ENCODE measurements at regions not wholly inside any gene's neighbourhood (a gene's known extent, or its start where the extent isn't known, plus 50 kb on each side); places are given as distances from the start of the nearest gene placed in this dataset.
"Not testable (repeated sequence)": the region's sequence is repeated elsewhere in the genome, so short reads cannot be mapped to it uniquely, and the experiment has no call there.

- Mint-ChIP-seq H3K36me3 (ENCODE audit: low read depth) (no peaks in the 10 kb centered on the region), H3K9me3 (no peaks in the 10 kb centered on the region), H3K4me3 (ENCODE audit: low read depth) (no peak overlapping the region), H3K27me3 (ENCODE audit: low read depth) (no peaks in the 10 kb centered on the region), H3K4me1 (ENCODE audit: low read depth) (no peaks in the 10 kb centered on the region), H3K27ac (no peak overlapping the region)
- DNase-seq (ENCODE audit: low spot score), result no peak
- intact Hi-C loops (cut with micrococcal nuclease), result no loop called here
Measured at GRCh38 chr17:70314506-70314905, 145.2 kb downstream of the KCNJ2 start.

- intact Hi-C loops (cut with micrococcal nuclease), result no loop called here
- Mint-ChIP-seq H3K4me1 (ENCODE audit: low read depth) (no peaks in the 10 kb centered on the region), H3K36me3 (ENCODE audit: low read depth) (no peaks in the 10 kb centered on the region), H3K27ac (no peak overlapping the region), H3K27me3 (ENCODE audit: low read depth) (no peaks in the 10 kb centered on the region), H3K4me3 (ENCODE audit: low read depth) (no peak overlapping the region), H3K9me3 (no peaks in the 10 kb centered on the region)
- no peak for DNase-seq (ENCODE audit: low spot score)
Measured at GRCh38 chr17:70317421-70317820, 148.1 kb downstream of the KCNJ2 start.

DNA sequence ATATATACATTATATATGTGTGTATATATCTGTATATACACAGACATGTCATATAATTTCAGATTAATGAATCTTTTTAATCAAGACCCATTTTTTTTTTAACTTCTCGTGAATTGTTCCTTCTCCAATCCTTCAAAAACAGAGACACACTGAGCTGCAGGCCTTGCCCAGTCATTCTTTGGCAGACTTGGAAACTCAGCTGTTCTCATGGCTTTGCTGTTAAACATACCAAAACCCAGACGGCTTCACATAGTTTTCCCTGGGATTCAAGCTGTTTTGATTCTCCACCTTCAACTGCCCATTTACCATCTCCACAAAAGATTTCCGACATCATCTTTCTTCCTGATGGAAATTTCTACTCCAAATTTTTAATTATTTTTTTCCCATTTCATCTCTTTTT lies 148.7 kb downstream of the KCNJ2 start:
- DNase-seq (ENCODE audit: low spot score), result no peak
- H3K27ac Mint-ChIP-seq, result no peak overlapping the region
- no peaks in the 10 kb centered on the region for H3K9me3 Mint-ChIP-seq
- H3K4me3 Mint-ChIP-seq (ENCODE audit: low read depth), result no peak overlapping the region
- no peaks in the 10 kb centered on the region for H3K36me3 Mint-ChIP-seq (ENCODE audit: low read depth)
- H3K4me1 Mint-ChIP-seq (ENCODE audit: low read depth), result no peaks in the 10 kb centered on the region
- intact Hi-C loops (cut with micrococcal nuclease), result no loop called here
- no peaks in the 10 kb centered on the region for H3K27me3 Mint-ChIP-seq (ENCODE audit: low read depth)

- H3K4me3 Mint-ChIP-seq (ENCODE audit: low read depth), result no peak overlapping the region
- no peaks in the 10 kb centered on the region for H3K27me3 Mint-ChIP-seq (ENCODE audit: low read depth)
- H3K4me1 Mint-ChIP-seq (ENCODE audit: low read depth), result no peaks in the 10 kb centered on the region
- no peaks in the 10 kb centered on the region for H3K9me3 Mint-ChIP-seq
- H3K36me3 Mint-ChIP-seq (ENCODE audit: low read depth), result no peaks in the 10 kb centered on the region
- no peak for DNase-seq (ENCODE audit: low spot score)
- intact Hi-C loops (cut with micrococcal nuclease), result no loop called here
- H3K27ac Mint-ChIP-seq, result no peak overlapping the region
Measured at GRCh38 chr17:70319516-70319915, 150.2 kb downstream of the KCNJ2 start.

DNA sequence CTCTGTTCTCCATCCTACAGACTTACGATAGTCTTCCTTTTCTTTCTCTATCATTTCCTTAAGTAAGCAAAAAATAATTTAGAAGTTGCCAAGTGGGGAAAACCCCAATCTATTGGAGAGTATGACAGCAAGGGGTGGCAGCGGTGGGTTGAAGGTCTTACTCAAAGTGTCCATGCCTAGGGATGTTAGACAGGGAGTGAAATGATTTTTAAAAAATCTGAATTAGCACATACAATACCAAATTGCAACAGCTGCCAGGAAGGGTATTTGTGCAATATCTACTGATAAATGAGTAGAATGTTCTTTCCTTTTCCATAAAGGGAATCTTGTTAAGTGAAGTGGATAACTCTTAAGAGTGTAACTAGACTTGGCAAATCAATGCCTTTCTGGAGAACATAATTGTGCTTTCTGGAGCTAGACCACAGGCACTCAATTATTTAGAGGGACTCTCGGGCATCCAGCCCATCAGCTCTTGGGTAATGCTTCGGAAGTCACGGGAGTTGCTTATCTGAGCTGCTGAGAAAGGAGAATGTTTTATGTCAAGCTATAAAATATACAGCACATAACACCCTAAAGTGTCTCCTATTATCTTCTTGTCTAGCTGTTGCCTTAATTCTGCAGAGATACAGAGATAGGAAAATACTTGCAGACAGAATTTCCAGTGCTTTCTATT lies 151.5 kb downstream of the KCNJ2 start:
- no peaks in the 10 kb centered on the region for H3K4me1 Mint-ChIP-seq (ENCODE audit: low read depth)
- no peaks in the 10 kb centered on the region for H3K27me3 Mint-ChIP-seq (ENCODE audit: low read depth)
- intact Hi-C loops (cut with micrococcal nuclease), result no loop called here
- no peak overlapping the region for H3K27ac Mint-ChIP-seq
- no peak for DNase-seq (ENCODE audit: low spot score)
- no peaks in the 10 kb centered on the region for H3K9me3 Mint-ChIP-seq
- no peaks in the 10 kb centered on the region for H3K36me3 Mint-ChIP-seq (ENCODE audit: low read depth)
- no peak overlapping the region for H3K4me3 Mint-ChIP-seq (ENCODE audit: low read depth)

DNA sequence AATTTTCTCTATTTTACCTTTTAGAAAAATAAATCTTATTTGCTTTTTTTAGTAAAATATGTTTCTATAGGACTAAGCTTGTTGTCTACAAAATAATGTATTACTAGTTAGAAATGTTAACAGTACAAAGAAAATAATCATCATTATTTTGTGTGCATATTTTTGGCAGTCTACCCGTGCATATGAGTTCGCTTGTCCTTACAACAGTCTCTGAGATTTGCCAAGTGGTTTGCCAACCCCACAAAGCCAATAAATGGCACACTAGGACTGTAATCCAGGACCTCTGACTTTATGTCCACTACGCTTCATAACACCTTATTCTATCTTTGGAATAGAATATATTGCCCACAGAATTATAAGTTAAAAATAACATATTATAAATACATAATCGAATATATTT lies 152.0 kb downstream of the KCNJ2 start:
- Mint-ChIP-seq H3K27ac (no peak overlapping the region), H3K36me3 (ENCODE audit: low read depth) (no peaks in the 10 kb centered on the region), H3K27me3 (ENCODE audit: low read depth) (no peaks in the 10 kb centered on the region), H3K4me3 (ENCODE audit: low read depth) (no peak overlapping the region), H3K9me3 (no peaks in the 10 kb centered on the region), H3K4me1 (ENCODE audit: low read depth) (no peaks in the 10 kb centered on the region)
- DNase-seq (ENCODE audit: low spot score), result no peak
- intact Hi-C loops (cut with micrococcal nuclease), result no loop called here

DNA sequence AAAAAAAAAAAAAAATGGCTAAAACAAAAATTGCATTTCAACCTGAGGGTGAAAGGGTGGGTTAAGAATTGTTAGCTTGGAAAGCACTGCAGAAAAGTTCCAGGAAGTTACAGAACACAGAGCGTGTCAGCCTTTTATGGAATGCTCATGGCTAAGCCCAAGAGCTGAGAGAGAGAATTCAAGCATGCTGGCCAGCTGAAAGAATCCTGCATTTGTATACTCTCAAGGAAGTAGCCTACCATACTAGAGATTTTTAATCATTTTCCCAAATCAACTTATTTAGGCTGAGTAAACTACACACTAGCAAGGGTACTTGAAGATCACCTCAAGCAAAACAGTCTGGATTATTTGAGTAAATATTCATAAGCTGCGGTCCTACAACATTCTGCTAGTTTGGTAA lies 153.9 kb downstream of the KCNJ2 start:
- DNase-seq (ENCODE audit: low spot score), result no peak
- Mint-ChIP-seq H3K27me3 (ENCODE audit: low read depth) (no peaks in the 10 kb centered on the region), H3K27ac (no peak overlapping the region), H3K36me3 (ENCODE audit: low read depth) (no peaks in the 10 kb centered on the region), H3K9me3 (no peaks in the 10 kb centered on the region), H3K4me3 (ENCODE audit: low read depth) (no peak overlapping the region), H3K4me1 (ENCODE audit: low read depth) (no peaks in the 10 kb centered on the region)
- intact Hi-C loops (cut with micrococcal nuclease), result no loop called here

GRCh38 chr17:70324031-70324430 lies 154.7 kb downstream of the KCNJ2 start:
- DNase-seq (ENCODE audit: low spot score), result no peak
- Mint-ChIP-seq H3K9me3 (no peaks in the 10 kb centered on the region), H3K36me3 (ENCODE audit: low read depth) (no peaks in the 10 kb centered on the region), H3K4me3 (ENCODE audit: low read depth) (no peak overlapping the region), H3K27ac (no peak overlapping the region), H3K27me3 (ENCODE audit: low read depth) (no peaks in the 10 kb centered on the region), H3K4me1 (ENCODE audit: low read depth) (no peaks in the 10 kb centered on the region)
- intact Hi-C loops (cut with micrococcal nuclease), result no loop called here

- H3K9me3 Mint-ChIP-seq, result no peaks in the 10 kb centered on the region
- H3K27me3 Mint-ChIP-seq (ENCODE audit: low read depth), result no peaks in the 10 kb centered on the region
- H3K36me3 Mint-ChIP-seq (ENCODE audit: low read depth), result no peaks in the 10 kb centered on the region
- DNase-seq (ENCODE audit: low spot score), result no peak
- intact Hi-C loops (cut with micrococcal nuclease), result no loop called here
- H3K4me1 Mint-ChIP-seq (ENCODE audit: low read depth), result no peaks in the 10 kb centered on the region
- H3K27ac Mint-ChIP-seq, result no peak overlapping the region
- H3K4me3 Mint-ChIP-seq (ENCODE audit: low read depth), result no peak overlapping the region
Measured at GRCh38 chr17:70327279-70327678, 157.9 kb downstream of the KCNJ2 start.

DNA sequence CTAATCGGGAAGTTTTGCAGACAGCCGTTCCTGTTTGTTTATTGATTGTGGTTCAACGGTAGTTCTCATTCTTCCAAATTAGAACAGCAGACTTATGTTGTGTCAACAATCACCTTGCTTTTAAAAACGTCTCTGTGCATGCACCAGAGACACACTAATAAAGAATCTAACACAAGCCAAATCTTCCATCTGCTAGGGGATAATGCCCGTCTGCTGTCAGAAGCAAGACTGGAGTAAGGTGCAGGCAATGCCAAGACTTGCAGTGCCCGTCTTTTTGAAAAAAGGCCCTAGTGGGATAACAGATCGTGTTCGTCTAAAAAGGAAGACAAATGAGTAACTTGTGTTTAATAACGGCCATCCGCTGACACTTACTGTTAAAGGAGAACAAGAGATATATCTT lies 158.4 kb downstream of the KCNJ2 start:
- Mint-ChIP-seq H3K4me3 (ENCODE audit: low read depth) (no peak overlapping the region), H3K9me3 (no peaks in the 10 kb centered on the region), H3K27me3 (ENCODE audit: low read depth) (no peaks in the 10 kb centered on the region), H3K4me1 (ENCODE audit: low read depth) (no peaks in the 10 kb centered on the region), H3K36me3 (ENCODE audit: low read depth) (no peaks in the 10 kb centered on the region), H3K27ac (no peak overlapping the region)
- intact Hi-C loops (cut with micrococcal nuclease), result no loop called here
- DNase-seq (ENCODE audit: low spot score), result no peak

DNA sequence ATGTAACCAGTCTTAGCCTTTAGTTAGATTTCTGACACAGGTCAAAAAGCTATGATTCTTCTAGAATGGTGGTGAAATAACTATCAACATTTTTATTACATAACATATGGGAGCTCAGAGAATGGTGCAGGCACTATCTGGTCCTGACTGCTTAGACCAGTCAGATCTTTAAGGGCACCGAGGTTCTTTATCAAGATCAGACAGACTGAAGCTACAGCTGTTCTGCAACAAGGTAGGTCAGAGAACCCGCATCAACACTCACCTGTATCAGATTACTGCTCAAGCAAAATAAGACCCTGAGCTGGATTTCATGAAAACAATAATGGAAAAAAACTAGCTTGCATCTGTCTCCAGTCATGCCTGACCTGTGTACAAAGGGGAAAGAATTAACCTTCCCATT lies 160.4 kb downstream of the KCNJ2 start:
- intact Hi-C loops (cut with micrococcal nuclease), result no loop called here
- no peak overlapping the region for H3K4me3 Mint-ChIP-seq (ENCODE audit: low read depth)
- no peaks in the 10 kb centered on the region for H3K4me1 Mint-ChIP-seq (ENCODE audit: low read depth)
- H3K27ac Mint-ChIP-seq, result no peak overlapping the region
- H3K36me3 Mint-ChIP-seq (ENCODE audit: low read depth), result no peaks in the 10 kb centered on the region
- H3K9me3 Mint-ChIP-seq, result no peaks in the 10 kb centered on the region
- H3K27me3 Mint-ChIP-seq (ENCODE audit: low read depth), result no peaks in the 10 kb centered on the region
- no peak for DNase-seq (ENCODE audit: low spot score)

- H3K27me3 Mint-ChIP-seq (ENCODE audit: low read depth), result not testable (repeated sequence)
Measured at GRCh38 chr17:70331066-70331465, 161.7 kb downstream of the KCNJ2 start.

DNA sequence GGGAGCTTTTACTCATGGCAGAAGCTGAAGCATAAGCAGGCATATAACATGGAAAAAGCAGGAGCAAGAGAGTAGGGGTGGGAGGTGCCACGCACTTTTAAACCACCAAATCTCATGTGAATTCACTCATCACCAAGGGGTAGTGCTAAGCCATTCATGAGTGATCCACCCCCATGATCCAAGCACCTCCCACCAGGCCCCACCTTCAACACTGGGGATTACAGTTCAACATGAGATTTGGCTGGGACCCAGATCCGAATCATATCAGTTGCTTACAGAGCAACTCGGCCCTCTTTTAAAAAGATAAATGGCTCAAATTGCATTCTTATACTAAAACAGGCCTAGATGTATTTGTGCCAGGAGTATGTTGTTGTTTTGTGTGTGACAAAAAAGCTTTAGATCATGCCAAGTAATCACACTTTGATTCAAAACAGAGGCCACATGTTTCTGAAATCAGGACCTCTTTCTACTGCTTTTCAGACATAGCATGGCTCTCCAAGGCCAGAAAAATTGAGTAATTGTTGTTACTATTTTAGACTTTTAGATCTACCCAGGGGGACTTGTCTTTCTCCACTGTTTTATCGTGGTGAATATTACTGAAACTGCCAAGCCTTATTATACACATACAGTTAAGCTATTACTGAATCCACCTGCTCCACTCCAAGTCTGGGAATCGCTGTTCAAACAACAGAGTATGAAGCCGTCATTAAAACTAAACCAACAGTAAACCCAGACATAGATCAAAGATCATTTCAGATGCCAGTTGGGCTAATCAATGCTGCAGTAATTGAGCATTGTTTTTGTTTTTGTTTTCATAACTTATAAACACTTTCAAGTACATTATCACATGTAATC lies 163.3 kb downstream of the KCNJ2 start:
- DNase-seq (ENCODE audit: low spot score), result no peak
- Mint-ChIP-seq H3K27ac (no peak overlapping the region), H3K9me3 (no peaks in the 10 kb centered on the region), H3K27me3 (ENCODE audit: low read depth) (no peaks in the 10 kb centered on the region), H3K4me1 (ENCODE audit: low read depth) (no peaks in the 10 kb centered on the region), H3K4me3 (ENCODE audit: low read depth) (no peak overlapping the region), H3K36me3 (ENCODE audit: low read depth) (no peaks in the 10 kb centered on the region)
- intact Hi-C loops (cut with micrococcal nuclease), result no loop called here

More at GRCh38 chr17:70331066-70331465, 161.7 kb downstream of the KCNJ2 start:
- H3K9me3 Mint-ChIP-seq; DNase-seq (ENCODE audit: low spot score); H3K4me1 Mint-ChIP-seq (ENCODE audit: low read depth); H3K4me3 Mint-ChIP-seq (ENCODE audit: low read depth); H3K27ac Mint-ChIP-seq; H3K36me3 Mint-ChIP-seq (ENCODE audit: low read depth); intact Hi-C loops (cut with micrococcal nuclease): not testable (repeated sequence)

All from activated T-helper 2 cell treated with anti-CD3 and anti-CD28 coated beads, Interferon-gamma antibody, Interleukin-2, Interleukin-4, amounts not matched to agents 10 μg/mL and 5 μg/mL and 100 μg/mL, durations not matched to agents 14 hours and 24 hours and 36 hours (primary cell).